Psoas muscle (tissue), 7 donors: ENCODE measurements at regions not wholly inside any gene's neighbourhood (a gene's known extent, or its start where the extent isn't known, plus 50 kb on each side); places are given as distances from the start of the nearest gene placed in this dataset.

Source experiments
- ATAC-seq, 4 donors: fragments of 200-7000 bp; cut with Tn5 transposase; one replicate each; pipeline ENCODE4 v1.9.1; 2020; ENCODE audit warnings: moderate library complexity in 3 of 4, mild to moderate bottlenecking in 2 of 4
- DNase-seq, 2 donors: peaks; one replicate each; pipeline ENCODE4 v3.0.0-alpha.2; 2020
- H3K27ac ChIP-seq: fragments of 200-600 bp; one replicate; pipeline ENCODE4 v1.8.0; 2022
- H3K27me3 ChIP-seq, 3 donors: fragments of 200-600 bp in 1 of 3; one replicate each; pipeline versions ENCODE4 v1.6.1 to v1.8.0; 2013 to 2022; ENCODE audit warnings: low read length in 2 of 3, mild to moderate bottlenecking in 2 of 3, moderate library complexity in 1 of 3; ENCODE audit not compliant: insufficient read depth in 3 of 3
- H3K36me3 ChIP-seq, 2 donors: fragments of 200-600 bp in 1 of 2; one replicate each; pipeline versions ENCODE4 v1.6.1 to v1.8.0; 2013 to 2022; ENCODE audit warnings: low read depth in 1 of 2, mild to moderate bottlenecking in 1 of 2, moderate library complexity in 1 of 2; ENCODE audit not compliant: insufficient read depth in 1 of 2
- H3K4me1 ChIP-seq: fragments of 200-600 bp; one replicate; pipeline ENCODE4 v1.8.0; 2022
- H3K4me3 ChIP-seq: fragments of 200-600 bp; one replicate; pipeline ENCODE4 v1.8.0; 2022; ENCODE audit warnings: mild to moderate bottlenecking
- H3K9me3 ChIP-seq: fragments of 200-600 bp; one replicate; pipeline ENCODE4 v1.8.0; 2022
- WGBS, 3 donors: extraction: QIAGEN DNeasy Blood & Tissue Kit; methylation state at CpG; one replicate each; pipeline versions ENCODE4 v1.1.6 to v1.1.7; 2013; 5-methylcytosine and 5-hydroxymethylcytosine counted together
- intact Hi-C, 2 donors: fragments of 100-400 bp; cut with DNase I; formaldehyde crosslinking; loops; one replicate each; pipeline versions ENCODE4 v1.11.0 to v1.14.2; 2022
- TF ChIP-seq, protein P1 (sequence below): fragments of 200-600 bp; IDR thresholded peaks from one replicate; pipeline ENCODE4 v1.8.0; 2022; ENCODE audit warnings: antibody characterized with exemption
- donor health status: healthy with polysubstance abuse.
- donor health status: DM: no; HTN: no; CAD: no; lungs with moderate emphysema.
- donor health status: Bipolar disorder and iron deficiency.
- donor health status: healthy.
- donor health status: DM: yes; HTN: yes; CAD: no.
- donor health status: DM: no; HTN: no; CAD: no.
- donor health status: DM: yes; HTN: yes; CAD: no.

DNA sequence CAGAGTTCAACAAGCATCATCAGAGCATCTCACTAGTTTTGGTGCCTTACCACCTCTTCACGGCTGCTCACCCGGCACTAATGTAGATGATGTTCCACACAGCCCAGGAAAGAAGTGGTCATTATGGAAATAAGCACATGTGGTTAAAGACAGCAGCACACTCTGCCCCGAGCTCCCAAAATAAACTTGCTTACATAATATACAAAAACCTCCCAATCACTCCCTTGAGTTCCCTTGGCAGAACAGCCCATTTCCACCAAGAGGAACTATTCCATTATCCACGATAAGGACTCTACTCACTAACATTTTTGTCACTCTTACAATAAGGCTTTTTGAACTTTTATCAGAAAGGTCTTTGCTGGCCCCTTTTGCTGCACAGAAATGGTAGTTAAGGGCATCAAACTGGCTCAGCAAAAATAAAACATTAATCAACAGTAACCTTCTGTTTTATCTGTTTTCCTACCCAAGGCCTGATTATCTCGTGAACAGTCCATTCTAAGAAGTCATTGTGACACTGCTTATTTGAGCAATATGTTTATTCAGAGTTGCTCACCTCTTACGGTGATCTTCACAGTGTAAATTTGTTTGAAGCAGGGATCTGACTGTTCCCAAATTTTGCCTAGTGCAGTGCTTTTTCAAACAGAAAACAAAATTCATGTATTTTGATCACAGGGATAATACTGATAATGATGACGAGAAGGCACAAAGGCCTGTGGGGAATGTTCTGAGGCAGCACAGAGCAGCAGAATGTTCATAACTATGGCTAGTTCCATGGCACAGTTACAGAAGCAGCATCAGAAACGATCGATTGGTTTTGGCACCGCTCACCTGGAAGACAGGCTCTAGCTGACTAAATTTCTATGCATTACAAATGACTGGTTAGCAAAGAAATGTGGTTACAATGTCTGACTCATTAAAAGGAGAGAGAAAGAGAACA is 399.8 kb upstream of the PIK3R1 start:
- Histone ChIP-seq H3K27ac (no peak overlapping the region), H3K36me3 (no peaks in the 10 kb centered on the region), H3K9me3 (no peaks in the 10 kb centered on the region), H3K27me3 (no peaks in the 10 kb centered on the region), H3K4me1 (peaks cover 19% of the 10 kb centered on the region), H3K4me3 (no peak overlapping the region)
- peak; percentile 49 to 83 (median 64) for ATAC-seq
- DNase-seq = no peak
- 58 to 80% (median 60%) methylated on average over 10 of the region's 10 CpGs for WGBS, 3 donors
- intact Hi-C loops = no loop called here
- TF ChIP-seq, protein P1, sequence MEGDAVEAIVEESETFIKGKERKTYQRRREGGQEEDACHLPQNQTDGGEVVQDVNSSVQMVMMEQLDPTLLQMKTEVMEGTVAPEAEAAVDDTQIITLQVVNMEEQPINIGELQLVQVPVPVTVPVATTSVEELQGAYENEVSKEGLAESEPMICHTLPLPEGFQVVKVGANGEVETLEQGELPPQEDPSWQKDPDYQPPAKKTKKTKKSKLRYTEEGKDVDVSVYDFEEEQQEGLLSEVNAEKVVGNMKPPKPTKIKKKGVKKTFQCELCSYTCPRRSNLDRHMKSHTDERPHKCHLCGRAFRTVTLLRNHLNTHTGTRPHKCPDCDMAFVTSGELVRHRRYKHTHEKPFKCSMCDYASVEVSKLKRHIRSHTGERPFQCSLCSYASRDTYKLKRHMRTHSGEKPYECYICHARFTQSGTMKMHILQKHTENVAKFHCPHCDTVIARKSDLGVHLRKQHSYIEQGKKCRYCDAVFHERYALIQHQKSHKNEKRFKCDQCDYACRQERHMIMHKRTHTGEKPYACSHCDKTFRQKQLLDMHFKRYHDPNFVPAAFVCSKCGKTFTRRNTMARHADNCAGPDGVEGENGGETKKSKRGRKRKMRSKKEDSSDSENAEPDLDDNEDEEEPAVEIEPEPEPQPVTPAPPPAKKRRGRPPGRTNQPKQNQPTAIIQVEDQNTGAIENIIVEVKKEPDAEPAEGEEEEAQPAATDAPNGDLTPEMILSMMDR = no peak

DNA sequence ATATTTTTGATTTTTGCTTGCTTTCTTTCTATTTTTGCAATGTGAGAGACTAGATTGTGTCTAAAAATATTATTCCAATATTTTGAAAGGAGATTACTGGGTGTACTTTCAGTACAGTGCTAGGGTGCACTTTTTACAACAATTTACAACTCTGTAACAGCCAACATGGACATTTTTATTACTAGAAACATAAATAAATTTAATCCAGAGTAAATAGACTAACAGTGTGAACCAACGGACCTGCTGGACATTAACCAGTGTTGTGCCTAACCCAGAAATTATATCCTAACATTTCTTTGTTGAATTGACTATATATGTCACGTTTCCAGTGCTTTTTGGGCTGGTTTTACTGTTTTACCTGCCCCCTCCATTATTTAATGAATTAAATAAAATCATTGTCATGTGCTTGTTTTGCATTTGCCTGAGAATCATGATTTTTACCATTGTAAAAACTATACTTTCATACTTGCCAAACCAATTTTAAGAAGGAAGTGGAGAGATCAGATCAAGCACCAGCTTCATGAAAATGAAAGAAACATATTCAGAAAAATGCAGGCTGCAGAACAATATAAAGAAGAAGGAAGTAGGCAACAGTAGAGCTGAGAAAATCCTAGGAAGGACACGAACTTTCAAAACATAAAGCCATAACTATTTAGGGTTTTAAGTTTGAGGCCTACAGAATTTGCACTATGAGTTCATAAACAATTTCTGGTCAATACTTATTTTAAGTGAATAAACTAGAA is 400.8 kb upstream of the PIK3R1 start:
- peaks cover 23% of the 10 kb centered on the region for H3K4me1 ChIP-seq
- no peaks in the 10 kb centered on the region for H3K9me3 ChIP-seq
- 54 to 75% (median 57%) methylated on average over 3 of the region's 3 CpGs for WGBS, 3 donors
- H3K27ac ChIP-seq = no peak overlapping the region
- no peaks in the 10 kb centered on the region for H3K27me3 ChIP-seq
- TF ChIP-seq, protein P1 = no peak
- H3K4me3 ChIP-seq = no peak overlapping the region
- no peak for DNase-seq
- H3K36me3 ChIP-seq = no peaks in the 10 kb centered on the region
- intact Hi-C loops = no loop called here
- no peak for ATAC-seq

DNA sequence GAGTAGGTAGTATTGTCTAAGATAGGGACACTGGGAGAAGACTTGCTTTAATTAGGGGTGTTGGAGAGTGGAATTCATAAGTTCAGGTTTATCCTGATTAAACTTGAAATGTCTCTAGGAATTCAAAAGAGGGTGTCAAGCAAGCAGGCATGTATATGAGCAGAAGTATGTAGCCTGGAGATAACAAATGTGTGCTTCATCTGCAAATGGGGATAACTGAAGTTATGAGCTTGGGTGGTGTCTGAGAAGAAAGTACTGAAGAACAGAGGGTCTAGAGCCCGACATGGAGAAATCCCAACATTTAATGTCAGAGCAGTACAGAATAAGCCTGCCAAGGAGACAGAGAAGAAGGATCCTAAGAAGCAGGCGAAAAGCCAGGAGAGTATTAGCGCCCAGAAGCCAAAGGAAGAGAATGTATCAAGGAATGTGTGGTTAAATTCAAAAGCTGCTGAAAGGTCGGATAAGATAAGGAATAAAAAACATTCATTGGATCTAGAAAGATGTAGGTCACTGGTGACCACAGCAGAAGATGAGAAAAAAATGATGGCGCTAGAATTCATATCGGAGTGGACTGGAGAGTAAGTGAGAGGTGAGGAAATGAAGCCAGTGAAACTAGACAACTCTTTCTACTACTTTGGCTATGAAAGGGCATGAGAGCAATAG is 401.5 kb upstream of the PIK3R1 start:
- no peak for DNase-seq
- H3K9me3 ChIP-seq = no peaks in the 10 kb centered on the region
- intact Hi-C loops = no loop called here
- H3K27ac ChIP-seq = no peak overlapping the region
- ATAC-seq = no peak
- H3K36me3 ChIP-seq = no peaks in the 10 kb centered on the region
- TF ChIP-seq, protein P1 = no peak
- H3K4me1 ChIP-seq = peaks cover 30% of the 10 kb centered on the region
- no peak overlapping the region for H3K4me3 ChIP-seq
- WGBS, 3 donors = 68 to 83% (median 71%) methylated on average over 6 of the region's 6 CpGs
- no peaks in the 10 kb centered on the region for H3K27me3 ChIP-seq

DNA sequence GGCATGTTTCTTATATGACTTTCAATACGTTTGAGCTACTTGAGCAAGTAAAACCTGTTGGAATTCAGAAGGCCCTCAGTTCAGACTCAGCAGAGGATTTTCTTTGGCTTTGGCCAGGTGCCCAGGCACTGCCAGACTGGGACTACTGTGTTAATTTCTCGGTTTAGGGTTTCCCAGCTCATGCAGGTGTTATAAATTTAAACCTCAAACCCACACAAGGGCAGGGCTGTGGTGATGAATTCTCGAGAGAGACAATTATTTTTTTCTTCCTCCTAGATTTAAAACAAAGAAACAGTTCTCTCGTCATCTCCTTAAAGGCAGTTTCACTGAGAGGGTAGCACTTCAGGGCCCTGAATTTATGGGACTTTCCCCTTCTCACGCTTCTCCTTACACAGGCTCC is 406.0 kb upstream of the PIK3R1 start:
- WGBS, 3 donors = 50 to 67% (median 52%) methylated on average over 5 of the region's 5 CpGs
- no peaks in the 10 kb centered on the region for H3K36me3 ChIP-seq
- H3K27ac ChIP-seq = peak overlapping the region; percentile 88

More for the DNA sequence above, 406.0 kb upstream of the PIK3R1 start:
- DNase-seq (no peak), ATAC-seq (no peak)
- intact Hi-C loops = loop anchor here (5.0 to 10.0 kb wide), 3 partner anchors 37 to 405 kb away; partner anchors contain the start of gene PIK3R1 (in 1 of the 2)
- H3K27me3 ChIP-seq = no peaks in the 10 kb centered on the region
- TF ChIP-seq, protein P1 = no peak
- no peak overlapping the region for H3K4me3 ChIP-seq
- H3K9me3 ChIP-seq = no peaks in the 10 kb centered on the region
- H3K4me1 ChIP-seq = peaks cover 37% of the 10 kb centered on the region
